ENCODE measurements at regions not wholly inside any gene's neighbourhood (a gene's known extent, or its start where the extent isn't known, plus 50 kb on each side); places are given as distances from the start of the nearest gene placed in this dataset.

DNA sequence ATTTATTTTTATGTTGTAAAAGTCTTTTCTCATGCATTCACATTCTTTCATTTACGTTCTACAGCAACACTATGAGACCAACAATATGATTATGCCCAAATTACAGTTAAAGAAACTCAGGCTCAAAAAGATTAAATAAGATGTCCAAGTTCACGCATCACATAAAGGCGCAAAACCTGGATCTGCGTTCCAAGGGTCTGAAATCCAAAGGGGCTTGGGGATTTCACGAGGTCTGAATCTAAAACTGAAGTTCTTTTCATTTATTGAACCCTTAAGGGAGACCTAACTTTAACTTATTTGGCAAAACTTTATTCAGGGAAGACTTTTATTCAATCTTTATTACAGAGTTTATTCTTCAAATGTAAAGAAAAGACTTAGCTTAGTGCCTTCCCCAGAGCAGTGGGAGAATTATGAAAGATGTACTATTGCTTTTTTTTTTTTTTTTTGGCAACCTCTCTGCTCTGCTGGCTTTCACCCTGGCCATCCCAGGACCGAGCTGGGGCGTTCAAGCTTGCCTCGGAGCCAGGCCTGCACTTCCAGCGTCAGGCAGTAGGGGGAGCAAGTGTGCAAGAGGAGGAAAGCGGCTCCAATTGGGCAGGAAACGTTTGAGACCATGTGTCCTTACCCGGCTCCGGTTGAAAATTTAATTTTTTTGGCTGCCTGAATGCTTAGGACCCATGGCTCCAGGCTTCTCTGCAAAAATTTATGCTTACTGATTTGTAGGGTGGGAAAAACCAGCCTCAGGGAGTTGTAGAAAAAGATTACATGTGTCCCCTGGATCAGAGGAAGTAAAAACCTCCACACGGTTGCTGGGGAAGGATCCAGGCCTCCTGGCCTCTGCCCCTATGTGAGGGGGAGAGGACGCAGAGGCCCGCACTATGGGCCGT is 344.3 kb upstream of the KLF3 start (continued):
- TF ChIP-seq CERS6 (CRISPR knock-in tag; IDR thresholded peaks at IDR 0.05) (no peak), ZGPAT (CRISPR knock-in tag; IDR thresholded peaks at IDR 0.05) (no peak), ATRX (CRISPR knock-in tag; IDR thresholded peaks at IDR 0.05; ENCODE audit: borderline replicate concordance) (no peak), ZNF225 (CRISPR knock-in tag; IDR thresholded peaks at IDR 0.05) (0 out of 2 replicates have a peak, but pooled peaks have one; percentile 39), ERF (CRISPR knock-in tag; IDR thresholded peaks at IDR 0.05) (0 out of 2 replicates have a peak, but pooled peaks have one; percentile 45), ZNF468 (CRISPR knock-in tag; IDR thresholded peaks at IDR 0.05) (no peak), RFX1 (IDR thresholded peaks at IDR 0.05) (no peak), ZNF747 (CRISPR knock-in tag; IDR thresholded peaks at IDR 0.05; ENCODE audit: borderline replicate concordance) (no peak), ZNF652 (CRISPR knock-in tag; IDR thresholded peaks at IDR 0.05; ENCODE audit: borderline replicate concordance, low read depth) (no peak), YEATS4 (CRISPR knock-in tag; IDR thresholded peaks at IDR 0.05; ENCODE audit: borderline replicate concordance) (no peak), ZNF598 (CRISPR knock-in tag; IDR thresholded peaks at IDR 0.05; ENCODE audit: borderline replicate concordance) (no peak), TAF15 (IDR thresholded peaks at IDR 0.05; ENCODE audit: low read depth, low read length, poor library complexity, severe bottlenecking) (no peak), FLYWCH1 (CRISPR knock-in tag; IDR thresholded peaks at IDR 0.05) (no peak), ZNF749 (CRISPR knock-in tag; IDR thresholded peaks at IDR 0.05; ENCODE audit: borderline replicate concordance) (no peak), FOSL1 (CRISPR knock-in tag; IDR thresholded peaks at IDR 0.05; ENCODE audit: borderline replicate concordance) (no peak), FOXC1 (CRISPR knock-in tag; IDR thresholded peaks at IDR 0.05; ENCODE audit: borderline replicate concordance) (peak; percentile 44; the same call in 1 of the 2 replicates), TRIM24 (CRISPR knock-in tag; IDR thresholded peaks at IDR 0.05) (no peak), NKX3-1 (CRISPR knock-in tag; IDR thresholded peaks at IDR 0.05) (no peak), ZNF337 (CRISPR knock-in tag; IDR thresholded peaks at IDR 0.05; ENCODE audit: borderline replicate concordance, low read depth) (no peak)
- TF ChIP-seq, protein P1, sequence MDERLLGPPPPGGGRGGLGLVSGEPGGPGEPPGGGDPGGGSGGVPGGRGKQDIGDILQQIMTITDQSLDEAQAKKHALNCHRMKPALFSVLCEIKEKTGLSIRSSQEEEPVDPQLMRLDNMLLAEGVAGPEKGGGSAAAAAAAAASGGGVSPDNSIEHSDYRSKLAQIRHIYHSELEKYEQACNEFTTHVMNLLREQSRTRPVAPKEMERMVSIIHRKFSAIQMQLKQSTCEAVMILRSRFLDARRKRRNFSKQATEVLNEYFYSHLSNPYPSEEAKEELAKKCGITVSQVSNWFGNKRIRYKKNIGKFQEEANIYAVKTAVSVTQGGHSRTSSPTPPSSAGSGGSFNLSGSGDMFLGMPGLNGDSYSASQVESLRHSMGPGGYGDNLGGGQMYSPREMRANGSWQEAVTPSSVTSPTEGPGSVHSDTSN (CRISPR knock-in tag; IDR thresholded peaks at IDR 0.05) = no peak
- TF ChIP-seq, protein P2, sequence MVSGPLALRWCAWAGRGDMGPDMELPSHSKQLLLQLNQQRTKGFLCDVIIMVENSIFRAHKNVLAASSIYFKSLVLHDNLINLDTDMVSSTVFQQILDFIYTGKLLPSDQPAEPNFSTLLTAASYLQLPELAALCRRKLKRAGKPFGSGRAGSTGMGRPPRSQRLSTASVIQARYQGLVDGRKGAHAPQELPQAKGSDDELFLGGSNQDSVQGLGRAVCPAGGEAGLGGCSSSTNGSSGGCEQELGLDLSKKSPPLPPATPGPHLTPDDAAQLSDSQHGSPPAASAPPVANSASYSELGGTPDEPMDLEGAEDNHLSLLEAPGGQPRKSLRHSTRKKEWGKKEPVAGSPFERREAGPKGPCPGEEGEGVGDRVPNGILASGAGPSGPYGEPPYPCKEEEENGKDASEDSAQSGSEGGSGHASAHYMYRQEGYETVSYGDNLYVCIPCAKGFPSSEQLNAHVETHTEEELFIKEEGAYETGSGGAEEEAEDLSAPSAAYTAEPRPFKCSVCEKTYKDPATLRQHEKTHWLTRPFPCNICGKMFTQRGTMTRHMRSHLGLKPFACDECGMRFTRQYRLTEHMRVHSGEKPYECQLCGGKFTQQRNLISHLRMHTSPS (CRISPR knock-in tag; IDR thresholded peaks at IDR 0.05; ENCODE audit: low read depth) = no peak
